Naive B cell (primary cell): ENCODE measurements at regions not wholly inside any gene's neighbourhood (a gene's known extent, or its start where the extent isn't known, plus 50 kb on each side); places are given as distances from the start of the nearest gene placed in this dataset.

Source experiments
- ATAC-seq, 2 donors: fragments of 150-1000 bp; cut with Tn5 transposase; 2 replicates each; pipeline ENCODE4 v1.10.0; 2021; ENCODE audit warnings: low read depth in 2 of 2, mild to moderate bottlenecking in 2 of 2, moderate library complexity in 2 of 2
- DNase-seq: peaks from one replicate; pipeline ENCODE4 v3.0.0; 2022
- H3K27ac Mint-ChIP-seq, 6 donors: one replicate each; pipeline ENCODE4 v1.8.0; 2020 to 2022; ENCODE audit warnings: mild to moderate bottlenecking in 6 of 6, mixed read lengths in 6 of 6, moderate library complexity in 5 of 6, inconsistent platforms in 2 of 6
- H3K27me3 Mint-ChIP-seq, 3 donors: one replicate each; pipeline ENCODE4 v1.8.0; 2021 to 2022; ENCODE audit warnings: mixed read lengths in 3 of 3, mild to moderate bottlenecking in 1 of 3
- H3K36me3 Mint-ChIP-seq, 2 donors: one replicate each; pipeline ENCODE4 v1.8.0; 2020 to 2022; ENCODE audit warnings: mixed read lengths in 2 of 2, inconsistent platforms in 1 of 2, mild to moderate bottlenecking in 1 of 2
- H3K4me1 Mint-ChIP-seq, 3 donors: one replicate each; pipeline ENCODE4 v1.8.0; 2020 to 2022; ENCODE audit warnings: mixed read lengths in 3 of 3, inconsistent platforms in 1 of 3, mild to moderate bottlenecking in 1 of 3, moderate library complexity in 1 of 3
- H3K4me3 Mint-ChIP-seq, 8 donors: one replicate each; pipeline ENCODE4 v1.8.0; 2020 to 2022; ENCODE audit warnings: mild to moderate bottlenecking in 8 of 8, mixed read lengths in 8 of 8, moderate library complexity in 8 of 8, inconsistent platforms in 2 of 8
- H3K9me3 Mint-ChIP-seq, 7 donors: one replicate each; pipeline ENCODE4 v1.8.0; 2020 to 2022; ENCODE audit warnings: mixed read lengths in 7 of 7, mild to moderate bottlenecking in 5 of 7, inconsistent platforms in 2 of 7, moderate library complexity in 1 of 7

DNA sequence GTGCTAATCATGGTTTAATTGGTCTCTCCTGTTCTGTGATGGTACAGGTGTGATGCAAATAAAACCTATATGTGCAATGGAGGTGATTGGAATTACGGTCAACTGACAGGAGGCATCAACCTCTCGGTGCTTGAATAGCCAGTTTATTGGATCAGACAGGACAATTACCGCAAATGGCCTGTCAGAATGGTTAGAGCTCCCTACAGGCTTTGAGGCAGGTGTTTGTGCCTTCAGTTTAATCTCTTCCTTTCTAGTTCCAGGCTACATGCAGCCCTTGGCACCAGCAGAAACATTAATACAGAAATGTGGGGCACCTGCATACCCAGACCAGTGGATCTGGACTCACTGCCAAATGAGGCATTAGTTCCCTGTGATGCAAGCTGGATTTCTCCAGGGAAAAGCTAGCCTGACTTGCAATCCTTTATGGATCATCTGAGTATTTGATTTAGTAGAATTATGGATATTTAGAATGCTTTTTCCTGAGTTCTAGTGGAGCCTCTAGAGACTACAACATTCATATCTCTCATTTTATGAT, 128.6 kb downstream of the MAT2B start:
- Mint-ChIP-seq H3K36me3 (peaks cover 0 to 5% of the 10 kb centered on the region in 2 donors), H3K4me1 (no peaks in the 10 kb centered on the region), H3K27me3 (peaks cover 8 to 19% (median 17%) of the 10 kb centered on the region in 3 donors), H3K4me3 (no peak overlapping the region), H3K27ac (no peak overlapping the region), H3K9me3 (peaks cover 0 to 12% (median 4%) of the 10 kb centered on the region in 7 donors)
- no peak for DNase-seq
- ATAC-seq: no peak

GRCh38 chr5:163635631-163636030, 130.2 kb downstream of the MAT2B start:
- H3K4me3 Mint-ChIP-seq: no peak overlapping the region
- H3K27ac Mint-ChIP-seq: no peak overlapping the region
- no peaks in the 10 kb centered on the region for H3K4me1 Mint-ChIP-seq
- peaks cover 8 to 17% (median 16%) of the 10 kb centered on the region in 3 donors for H3K27me3 Mint-ChIP-seq
- peaks cover 0 to 6% (median 3%) of the 10 kb centered on the region in 7 donors for H3K9me3 Mint-ChIP-seq
- H3K36me3 Mint-ChIP-seq: no peaks in the 10 kb centered on the region
- ATAC-seq (no peak), DNase-seq (no peak)

- Mint-ChIP-seq H3K4me1 (no peaks in the 10 kb centered on the region), H3K36me3 (no peaks in the 10 kb centered on the region), H3K27me3 (peaks cover 3 to 9% (median 6%) of the 10 kb centered on the region in 3 donors), H3K4me3 (no peak overlapping the region), H3K9me3 (peaks cover 0 to 4% (median 2%) of the 10 kb centered on the region in 7 donors), H3K27ac (no peak overlapping the region)
- ATAC-seq (no peak), DNase-seq (no peak)
Observed at GRCh38 chr5:163642904-163643303, 137.5 kb downstream of the MAT2B start.

GRCh38 chr5:163645421-163646416, 140.3 kb downstream of the MAT2B start:
- no peaks in the 10 kb centered on the region for H3K36me3 Mint-ChIP-seq
- peaks cover 0 to 4% (median 0%) of the 10 kb centered on the region in 7 donors for H3K9me3 Mint-ChIP-seq
- H3K27me3 Mint-ChIP-seq: peaks cover 0 to 5% (median 4%) of the 10 kb centered on the region in 3 donors
- DNase-seq (no peak), ATAC-seq (no peak)
- no peak overlapping the region for H3K4me3 Mint-ChIP-seq
- H3K4me1 Mint-ChIP-seq: no peaks in the 10 kb centered on the region
- no peak overlapping the region for H3K27ac Mint-ChIP-seq

- no peak for ATAC-seq
- H3K4me3 Mint-ChIP-seq: no peak overlapping the region
- peaks cover 0 to 7% of the 10 kb centered on the region in 2 donors for H3K36me3 Mint-ChIP-seq
Observed at GRCh38 chr5:163649514-163649913, 144.1 kb downstream of the MAT2B start.

GRCh38 chr5:163653526-163653925, 148.1 kb downstream of the MAT2B start:
- no peak for DNase-seq
- Mint-ChIP-seq H3K36me3 (peaks cover 0 to 7% of the 10 kb centered on the region in 2 donors), H3K4me1 (no peaks in the 10 kb centered on the region), H3K27ac (no peak overlapping the region), H3K4me3 (no peak overlapping the region), H3K27me3 (peaks cover 0 to 6% (median 0%) of the 10 kb centered on the region in 3 donors), H3K9me3 (peaks cover 4 to 17% (median 6%) of the 10 kb centered on the region in 7 donors)
- no peak for ATAC-seq

More at GRCh38 chr5:163649514-163649913, 144.1 kb downstream of the MAT2B start:
- H3K27me3 Mint-ChIP-seq: no peaks in the 10 kb centered on the region
- no peak overlapping the region for H3K27ac Mint-ChIP-seq
- peaks cover 5 to 17% (median 6%) of the 10 kb centered on the region in 7 donors for H3K9me3 Mint-ChIP-seq
- H3K4me1 Mint-ChIP-seq: no peaks in the 10 kb centered on the region
- DNase-seq: no peak

DNA sequence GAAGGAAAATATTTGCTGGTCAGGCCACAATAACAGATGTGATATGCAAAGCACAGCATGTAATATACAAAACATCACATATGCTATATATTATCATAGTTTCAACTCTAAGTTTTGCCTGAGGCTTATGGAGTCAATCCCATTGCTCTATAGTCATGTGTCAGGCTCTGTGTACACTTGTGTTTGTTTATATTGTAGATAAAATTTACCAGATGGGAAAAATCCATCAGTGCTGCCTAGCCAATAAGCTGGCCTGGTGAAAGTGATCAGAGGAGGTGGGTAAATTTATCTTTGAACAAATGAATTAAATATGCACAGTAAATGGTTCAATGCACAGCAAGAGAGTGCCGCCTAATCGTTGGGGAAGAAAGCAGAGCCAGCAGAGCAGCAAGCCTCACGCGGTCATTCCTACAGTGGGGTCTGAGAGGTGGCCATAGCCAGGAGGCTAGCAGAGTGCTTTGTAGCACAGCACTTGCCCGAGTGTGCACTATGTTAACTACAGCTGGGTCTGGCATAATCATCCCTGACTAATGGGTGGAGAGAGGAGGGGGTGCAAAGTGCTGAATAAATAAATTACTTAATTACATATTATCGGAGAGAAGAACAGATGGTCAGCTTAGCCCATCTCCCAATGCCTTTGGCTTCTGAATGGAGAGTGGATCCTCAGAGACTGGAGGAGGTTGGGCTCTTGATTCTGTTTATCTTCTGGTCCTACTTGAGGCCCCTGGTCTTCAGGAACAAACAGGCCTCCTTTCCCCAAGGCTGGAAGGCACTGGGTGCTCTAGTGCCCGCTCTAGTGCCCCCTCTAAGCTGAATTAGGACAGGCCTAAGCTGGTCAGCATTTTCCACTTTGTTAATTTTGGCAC, 153.5 kb downstream of the MAT2B start:
- Mint-ChIP-seq H3K36me3 (no peaks in the 10 kb centered on the region), H3K27me3 (peaks cover 0 to 11% (median 8%) of the 10 kb centered on the region in 3 donors), H3K27ac (no peak overlapping the region), H3K4me3 (no peak overlapping the region), H3K9me3 (peaks cover 0 to 8% (median 2%) of the 10 kb centered on the region in 7 donors), H3K4me1 (no peaks in the 10 kb centered on the region)
- ATAC-seq (no peak), DNase-seq (no peak)

DNA sequence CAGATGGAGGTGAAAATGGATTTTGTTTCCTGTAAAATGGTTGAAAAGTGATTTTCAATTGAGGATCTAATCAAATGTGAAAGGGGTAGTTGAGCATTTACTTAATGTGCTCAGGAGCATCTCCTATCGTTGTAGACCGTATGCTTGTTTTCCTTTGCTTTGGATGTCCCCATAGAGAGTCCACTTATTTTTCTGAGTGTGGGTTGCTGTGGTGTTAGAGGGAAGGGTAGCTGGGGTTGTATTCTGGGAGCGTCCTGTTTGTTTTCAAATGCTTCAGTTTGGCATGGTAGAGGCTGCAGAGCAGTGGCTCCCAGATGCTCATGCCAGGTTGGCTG, 154.1 kb downstream of the MAT2B start:
- ATAC-seq: no peak
- Mint-ChIP-seq H3K27me3 (peaks cover 0 to 11% (median 8%) of the 10 kb centered on the region in 3 donors), H3K27ac (no peak overlapping the region), H3K9me3 (peaks cover 0 to 8% (median 0%) of the 10 kb centered on the region in 7 donors), H3K36me3 (no peaks in the 10 kb centered on the region), H3K4me3 (no peak overlapping the region), H3K4me1 (no peaks in the 10 kb centered on the region)
- no peak for DNase-seq

DNA sequence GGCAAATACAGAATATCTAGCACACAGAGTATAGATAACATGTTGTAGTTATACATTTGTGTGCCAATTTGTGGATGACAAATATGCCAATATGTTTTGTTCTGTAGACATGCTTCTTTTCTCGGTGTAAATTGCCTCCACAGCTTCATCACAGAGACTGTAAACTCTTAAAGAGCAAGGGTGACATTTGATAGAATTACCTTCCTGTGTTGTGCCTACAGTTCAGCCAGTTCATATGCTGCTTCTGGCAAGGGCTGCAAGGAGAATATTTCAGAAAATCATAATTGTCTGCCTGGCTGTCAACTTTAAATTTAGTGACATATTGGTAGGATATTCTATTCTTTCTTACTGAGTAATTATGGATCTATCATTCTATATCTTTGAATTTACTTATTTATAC, 155.1 kb downstream of the MAT2B start:
- DNase-seq (no peak), ATAC-seq (no peak)
- H3K9me3 Mint-ChIP-seq: peaks cover 0 to 8% (median 0%) of the 10 kb centered on the region in 7 donors
- no peak overlapping the region for H3K27ac Mint-ChIP-seq
- H3K27me3 Mint-ChIP-seq: peaks cover 0 to 11% (median 8%) of the 10 kb centered on the region in 3 donors
- H3K4me1 Mint-ChIP-seq: no peaks in the 10 kb centered on the region
- H3K36me3 Mint-ChIP-seq: no peaks in the 10 kb centered on the region
- H3K4me3 Mint-ChIP-seq: no peak overlapping the region

- no peaks in the 10 kb centered on the region for H3K36me3 Mint-ChIP-seq
Observed at GRCh38 chr5:163661360-163661759, 155.9 kb downstream of the MAT2B start.

DNA sequence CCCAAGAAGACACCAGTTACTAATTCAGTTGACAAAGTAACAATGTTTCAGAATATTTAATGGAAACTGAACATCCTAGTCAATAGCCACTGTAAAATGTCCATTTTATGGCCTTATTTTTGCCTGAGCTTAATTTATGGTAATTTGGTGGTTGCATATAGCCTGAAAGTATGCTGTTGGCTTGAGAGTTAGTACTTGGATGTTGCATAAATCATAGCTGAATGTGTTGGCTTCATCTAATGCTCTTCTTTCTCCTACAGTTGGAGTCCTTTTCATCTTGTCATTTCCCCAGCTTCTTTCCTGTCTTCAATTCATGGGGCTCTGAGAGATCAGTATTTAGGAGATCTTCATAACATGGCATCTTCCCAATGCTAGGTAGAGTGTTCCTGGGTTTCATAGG, 164.6 kb downstream of the MAT2B start:
- no peaks in the 10 kb centered on the region for H3K4me1 Mint-ChIP-seq
- ATAC-seq (no peak), DNase-seq (no peak)
- H3K9me3 Mint-ChIP-seq: no peaks in the 10 kb centered on the region
- peaks cover 5 to 26% (median 5%) of the 10 kb centered on the region in 3 donors for H3K27me3 Mint-ChIP-seq
- no peak overlapping the region for H3K27ac Mint-ChIP-seq
- no peak overlapping the region for H3K4me3 Mint-ChIP-seq
- H3K36me3 Mint-ChIP-seq: no peaks in the 10 kb centered on the region

More at GRCh38 chr5:163661360-163661759, 155.9 kb downstream of the MAT2B start:
- Mint-ChIP-seq H3K27me3 (peaks cover 0 to 11% (median 8%) of the 10 kb centered on the region in 3 donors), H3K27ac (no peak overlapping the region), H3K9me3 (peaks cover 0 to 8% (median 0%) of the 10 kb centered on the region in 7 donors), H3K4me3 (no peak overlapping the region), H3K4me1 (no peaks in the 10 kb centered on the region)
- ATAC-seq: no peak
- DNase-seq: no peak

- no peak for ATAC-seq
- H3K9me3 Mint-ChIP-seq: no peaks in the 10 kb centered on the region
- H3K27ac Mint-ChIP-seq: no peak overlapping the region
Observed at GRCh38 chr5:163677092-163677491, 171.7 kb downstream of the MAT2B start.

DNA sequence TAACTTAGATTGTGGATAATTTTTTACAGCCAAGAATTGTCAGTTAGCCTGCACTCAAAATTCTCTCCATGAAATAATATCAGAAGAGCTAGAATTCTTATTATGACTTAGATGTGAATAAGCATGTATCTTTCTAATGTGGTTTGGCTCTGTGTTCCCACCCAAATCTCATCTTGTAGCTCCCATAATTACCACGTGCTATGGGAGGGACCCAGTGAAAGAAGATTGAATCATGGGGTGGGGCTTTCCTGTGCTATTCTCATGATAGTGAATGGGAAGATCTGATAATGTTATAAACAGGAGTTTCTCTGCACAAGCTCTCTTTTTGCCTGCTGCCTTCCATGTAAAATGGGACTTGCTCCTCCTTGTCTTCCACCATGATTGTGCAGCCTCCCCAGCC, 176.8 kb downstream of the MAT2B start:
- Mint-ChIP-seq H3K27ac (no peak overlapping the region), H3K4me1 (no peaks in the 10 kb centered on the region), H3K36me3 (no peaks in the 10 kb centered on the region), H3K4me3 (no peak overlapping the region), H3K9me3 (no peaks in the 10 kb centered on the region), H3K27me3 (peaks cover 6 to 18% (median 15%) of the 10 kb centered on the region in 3 donors)
- DNase-seq (no peak), ATAC-seq (no peak)

More at GRCh38 chr5:163677092-163677491, 171.7 kb downstream of the MAT2B start:
- Mint-ChIP-seq H3K27me3 (peaks cover 6 to 18% (median 12%) of the 10 kb centered on the region in 3 donors), H3K36me3 (no peaks in the 10 kb centered on the region), H3K4me1 (no peaks in the 10 kb centered on the region), H3K4me3 (no peak overlapping the region)
- DNase-seq: no peak
